ENCODE measurements at regions not wholly inside any gene's neighbourhood (a gene's known extent, or its start where the extent isn't known, plus 50 kb on each side); places are given as distances from the start of the nearest gene placed in this dataset.

- TF ChIP-seq CTCF (IDR thresholded peaks at IDR 0.05), result no peak
- TF ChIP-seq CREB1 (CRISPR knock-in tag; IDR thresholded peaks at IDR 0.05), result no peak
These were observed 58.6 kb upstream of the ZPBP start for GRCh38 chr7:50151661-50152060.
